NCI-H2107 treated with DMSO at 0.1 percent for 48 hours (cell line): ENCODE measurements at regions not wholly inside any gene's neighbourhood (a gene's known extent, or its start where the extent isn't known, plus 50 kb on each side); places are given as distances from the start of the nearest gene placed in this dataset.
A peak's percentile ranks its signal among the peaks of the same experiment; 100 is the strongest.

Experiments
- DNase-seq: peaks from one replicate; lab custom pipeline; 2025; ENCODE audit not compliant: unreplicated experiment; lab: John Stamatoyannopoulos, UW

GRCh38 chr2:129299756-129300155 lies 679.7 kb upstream of the RAB6C start:
- DNase-seq = no peak

GRCh38 chr2:129300456-129300855 lies 679.0 kb upstream of the RAB6C start:
- DNase-seq = no peak

GRCh38 chr2:129301431-129301913 lies 678.0 kb upstream of the RAB6C start:
- no peak for DNase-seq

- no peak for DNase-seq
Observed at GRCh38 chr2:129302106-129302505, 677.4 kb upstream of the RAB6C start.

- no peak for DNase-seq
Observed at GRCh38 chr2:129302561-129303183, 676.8 kb upstream of the RAB6C start.

- DNase-seq = no peak
Observed at GRCh38 chr2:129314120-129314519, 665.3 kb upstream of the RAB6C start.

- DNase-seq = no peak
Observed at GRCh38 chr2:129318581-129319421, 660.7 kb upstream of the RAB6C start.

- DNase-seq = peak; percentile 16
Observed at GRCh38 chr2:129319422-129319717, 660.1 kb upstream of the RAB6C start.

- no peak for DNase-seq
Observed at GRCh38 chr2:129320288-129320687, 659.2 kb upstream of the RAB6C start.

- DNase-seq = no peak
Observed at GRCh38 chr2:129324349-129324748, 655.1 kb upstream of the RAB6C start.

GRCh38 chr2:129325151-129325550 lies 654.3 kb upstream of the RAB6C start:
- DNase-seq = no peak

- no peak for DNase-seq
Observed at GRCh38 chr2:129329574-129329973, 649.9 kb upstream of the RAB6C start.

GRCh38 chr2:129330504-129330903 lies 649.0 kb upstream of the RAB6C start:
- no peak for DNase-seq

GRCh38 chr2:129331638-129332037 lies 647.8 kb upstream of the RAB6C start:
- no peak for DNase-seq

- DNase-seq = no peak
Observed at GRCh38 chr2:129334128-129334527, 645.3 kb upstream of the RAB6C start.

GRCh38 chr2:129334696-129335410 lies 644.6 kb upstream of the RAB6C start:
- DNase-seq = no peak

GRCh38 chr2:129336276-129336675 lies 643.2 kb upstream of the RAB6C start:
- no peak for DNase-seq

GRCh38 chr2:129337076-129337475 lies 642.4 kb upstream of the RAB6C start:
- no peak for DNase-seq

GRCh38 chr2:129345540-129345939 lies 633.9 kb upstream of the RAB6C start:
- DNase-seq = no peak

- DNase-seq = no peak
Observed at GRCh38 chr2:129347486-129348217, 631.8 kb upstream of the RAB6C start.

GRCh38 chr2:129354631-129355030 lies 624.8 kb upstream of the RAB6C start:
- no peak for DNase-seq
